GM19193 (cell line): ENCODE measurements at regions not wholly inside any gene's neighbourhood (a gene's known extent, or its start where the extent isn't known, plus 50 kb on each side); places are given as distances from the start of the nearest gene placed in this dataset.

Experiments used
- POLR2A ChIP-seq: IDR thresholded peaks from 4 replicates; pipeline ENCODE4 v1.6.1; 2011; ENCODE audit not compliant: insufficient read depth, insufficient read length; ENCODE audit errors: extremely low read depth

DNA sequence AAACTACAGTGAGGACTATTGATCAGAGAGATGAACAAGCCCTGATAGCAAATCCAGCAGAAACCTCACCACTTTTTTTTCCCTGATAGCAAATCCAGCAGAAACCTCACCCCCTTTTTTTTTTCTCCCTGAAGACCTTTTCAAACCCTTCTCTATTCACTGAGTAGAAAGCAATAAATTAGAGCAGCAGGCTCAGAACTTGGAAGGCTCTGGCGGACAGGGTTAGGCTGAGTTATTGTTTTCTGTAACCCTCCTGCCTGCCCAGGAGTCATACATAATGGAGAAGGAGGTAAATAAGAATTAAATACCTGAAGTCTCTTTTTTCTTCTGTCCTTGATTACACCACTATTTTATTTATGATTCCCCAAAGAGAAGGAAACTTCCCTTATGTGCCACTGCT is 136.3 kb upstream of the SNX2 start:
- TF ChIP-seq POLR2A: no peak

DNA sequence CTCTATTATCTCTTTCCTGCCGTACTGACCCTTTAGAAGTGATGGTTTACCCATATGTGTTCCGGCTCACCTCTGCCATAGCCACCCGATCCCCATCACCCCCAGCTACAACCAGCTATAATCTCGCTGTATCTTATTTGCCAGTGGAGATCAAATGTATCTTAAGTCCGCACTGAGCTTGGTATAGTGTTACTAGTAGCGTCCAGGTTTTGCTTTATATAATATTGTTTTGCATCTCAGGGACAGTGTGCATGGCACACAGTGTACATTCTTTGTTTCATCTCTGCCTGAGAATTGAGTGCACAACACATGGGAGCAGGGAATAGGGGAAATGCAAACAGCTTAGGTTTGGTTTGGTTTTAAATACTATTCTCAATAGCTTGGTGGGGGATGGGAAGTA is 135.8 kb upstream of the SNX2 start:
- no peak for TF ChIP-seq POLR2A

DNA sequence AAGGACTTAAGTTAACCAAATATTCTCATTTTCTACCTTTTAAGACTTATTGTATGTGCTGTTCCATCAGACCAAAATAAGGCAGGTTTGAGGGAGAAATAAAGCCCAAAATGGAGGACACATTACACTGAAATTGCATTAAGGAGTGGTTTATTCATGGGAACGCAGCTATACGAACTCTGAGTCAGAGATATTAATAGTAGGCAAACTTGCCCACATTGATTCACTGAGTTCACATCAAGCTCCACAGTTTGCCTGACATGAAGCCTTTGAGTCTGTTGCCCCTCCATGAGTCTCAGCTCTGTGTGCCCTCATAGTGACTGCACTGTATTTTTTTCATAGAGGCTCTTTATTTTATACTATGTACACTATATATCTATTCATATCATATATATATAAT is 135.0 kb upstream of the SNX2 start:
- no peak for TF ChIP-seq POLR2A

DNA sequence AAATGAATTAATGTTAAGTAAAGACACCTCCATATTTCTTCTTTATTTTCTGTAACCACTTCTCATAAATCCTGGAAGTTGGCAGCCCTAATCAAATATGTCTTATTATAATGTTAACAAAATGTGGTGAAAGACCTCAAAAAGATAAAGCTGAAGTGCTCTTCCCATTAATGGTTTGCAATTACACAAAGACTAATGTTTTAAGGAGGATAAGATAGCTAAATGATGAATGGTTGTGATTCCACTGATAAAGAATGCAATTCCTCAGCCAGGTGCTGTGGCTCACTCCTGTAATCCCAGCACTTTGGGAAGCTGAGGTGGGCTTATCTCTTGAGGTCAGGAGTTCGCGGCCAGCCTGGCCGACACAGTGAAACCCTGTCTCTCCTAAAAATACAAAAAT is 125.8 kb upstream of the SNX2 start:
- TF ChIP-seq POLR2A: no peak

DNA sequence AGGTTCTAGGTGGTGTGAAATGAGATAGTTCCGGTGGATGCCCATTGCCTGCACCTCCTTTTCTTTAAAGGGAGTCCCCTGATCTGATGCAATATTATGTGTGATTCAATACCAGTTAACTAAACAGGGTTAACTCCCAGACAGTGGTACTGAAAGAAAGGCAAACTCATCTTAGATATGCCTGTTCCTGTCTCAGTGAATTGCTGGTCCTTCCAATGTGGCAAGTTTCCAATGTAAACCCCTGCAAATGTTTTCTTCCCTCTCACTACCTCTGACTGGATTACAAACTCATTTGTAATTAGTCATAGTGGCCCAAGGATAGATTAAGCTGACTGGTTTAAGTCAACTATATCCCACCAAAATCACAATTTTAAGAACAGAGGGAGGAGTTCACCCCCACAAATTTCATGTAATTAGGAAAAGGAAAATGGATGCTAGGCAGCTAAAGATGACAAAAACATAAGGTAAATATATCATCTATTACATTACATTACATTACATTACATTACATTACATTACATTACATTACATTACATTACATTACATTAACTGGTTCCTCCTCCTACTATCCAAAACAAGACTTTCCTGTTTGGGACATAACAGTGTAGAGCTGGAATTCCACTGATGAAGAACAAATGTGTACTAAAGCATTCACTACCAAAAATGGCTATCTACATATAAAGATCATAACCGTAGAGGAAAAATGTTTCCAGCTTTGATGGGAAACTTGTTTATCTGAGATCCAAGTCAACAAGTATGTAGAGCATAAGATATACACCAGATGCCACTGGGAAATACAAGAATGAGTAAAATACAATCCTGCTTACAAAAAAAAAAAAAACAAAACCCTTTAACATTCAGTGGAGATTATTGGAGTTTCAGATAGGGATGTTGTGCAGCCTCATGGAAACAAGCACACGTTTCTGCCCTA is 121.5 kb upstream of the SNX2 start:
- TF ChIP-seq POLR2A: no peak

DNA sequence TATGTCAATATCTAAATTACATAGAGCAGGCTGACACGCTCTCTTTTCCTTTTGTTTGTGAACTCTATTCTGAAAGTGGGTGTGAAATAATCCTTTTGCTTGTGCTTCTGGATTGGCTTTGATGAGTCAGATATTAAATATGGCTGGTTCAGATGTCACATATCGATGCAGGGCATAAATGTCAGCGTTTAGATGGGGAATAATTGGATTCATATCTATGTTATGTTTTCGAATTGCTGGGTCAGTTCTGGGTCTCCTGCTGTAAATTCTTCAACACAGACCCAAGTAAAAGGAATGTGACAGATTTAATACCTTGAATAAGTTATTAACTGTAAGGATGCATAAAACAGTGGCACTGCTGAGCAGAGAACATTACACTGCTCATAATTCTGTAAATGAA is 118.7 kb upstream of the SNX2 start:
- TF ChIP-seq POLR2A: no peak

DNA sequence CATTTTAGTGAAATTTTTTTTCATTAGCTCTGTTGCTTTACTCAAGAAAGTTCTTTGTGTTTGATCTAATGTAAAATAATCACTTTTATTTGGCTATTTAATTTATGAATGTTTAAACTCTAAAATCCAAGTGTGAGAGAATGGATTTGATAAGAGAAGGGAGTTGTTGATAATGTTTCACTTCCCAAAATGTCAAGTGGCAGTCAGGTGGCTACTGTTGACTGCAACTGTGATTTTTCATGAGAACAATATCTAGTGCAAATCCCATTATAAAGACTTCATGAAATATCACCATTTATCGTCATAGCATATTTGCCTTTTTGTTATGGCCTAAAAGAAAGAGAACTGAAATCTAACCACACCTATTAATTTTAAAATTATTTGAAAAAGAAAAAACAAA is 118.3 kb upstream of the SNX2 start:
- no peak for TF ChIP-seq POLR2A

DNA sequence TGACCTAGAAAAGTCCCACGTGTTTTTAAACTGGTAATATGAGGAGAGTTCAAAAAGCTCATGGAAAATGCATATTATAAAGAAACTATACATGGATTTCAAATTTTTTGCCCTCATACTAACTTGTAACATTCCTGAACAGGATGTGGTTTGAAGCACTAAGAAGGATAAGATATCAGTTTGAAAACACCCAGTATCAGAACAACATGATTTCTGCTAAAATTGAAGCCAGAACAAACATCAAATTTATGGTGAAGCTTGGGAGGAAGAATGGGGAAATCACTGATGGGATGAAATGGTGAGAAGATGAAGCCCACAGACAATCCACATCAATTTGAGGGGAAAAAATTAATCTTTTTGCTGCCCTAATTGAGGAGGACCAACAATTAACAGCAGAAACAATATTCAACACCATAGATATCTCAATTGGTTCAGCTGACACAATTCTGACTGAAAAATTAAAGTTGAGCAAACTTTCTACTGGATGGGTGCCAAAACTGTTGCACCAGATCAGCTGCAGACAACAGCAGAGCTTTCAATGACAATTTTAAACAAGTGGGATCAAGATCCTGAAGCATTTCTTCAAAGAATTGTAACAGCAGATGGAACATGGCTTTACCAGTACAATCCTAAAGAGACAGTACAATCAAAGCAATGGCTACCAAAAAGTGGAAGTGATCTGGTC is 113.2 kb upstream of the SNX2 start:
- no peak for TF ChIP-seq POLR2A

DNA sequence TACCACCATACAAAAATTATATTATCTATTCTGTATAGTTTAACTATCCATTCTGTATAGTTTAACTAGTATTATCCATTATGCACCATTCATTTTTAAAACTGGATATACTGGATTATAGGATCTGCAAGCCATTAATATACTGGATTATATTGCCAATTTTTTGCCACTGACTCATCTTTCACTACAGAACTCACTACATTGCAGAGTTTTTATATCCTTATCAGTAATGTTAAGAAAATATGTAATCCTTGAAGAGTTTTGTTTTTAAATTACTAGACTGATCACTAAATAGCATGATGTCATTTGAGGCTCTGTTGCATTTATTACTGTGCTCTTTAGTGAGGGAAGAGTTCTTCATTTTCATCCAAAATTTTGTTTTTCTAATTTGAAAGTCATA is 109.8 kb upstream of the SNX2 start:
- TF ChIP-seq POLR2A: no peak

DNA sequence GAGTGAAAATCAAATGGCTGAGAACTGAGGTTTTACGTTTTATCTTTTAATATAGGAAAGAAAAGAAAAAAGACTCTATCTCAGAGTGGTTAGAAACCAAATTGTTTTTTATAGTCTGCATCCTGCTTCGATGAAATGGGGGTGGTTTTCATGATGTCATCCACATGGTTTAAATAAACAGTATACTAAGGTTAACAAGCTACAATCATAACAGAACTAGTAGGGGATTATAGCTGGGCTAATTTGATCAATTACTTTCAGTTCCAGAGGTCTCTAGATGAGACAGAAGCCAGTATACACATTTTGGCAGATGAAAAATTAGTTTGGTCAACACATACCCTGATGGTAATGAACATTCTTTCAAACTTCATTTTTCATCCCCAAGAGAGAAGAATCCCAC is 106.3 kb upstream of the SNX2 start:
- TF ChIP-seq POLR2A: no peak

DNA sequence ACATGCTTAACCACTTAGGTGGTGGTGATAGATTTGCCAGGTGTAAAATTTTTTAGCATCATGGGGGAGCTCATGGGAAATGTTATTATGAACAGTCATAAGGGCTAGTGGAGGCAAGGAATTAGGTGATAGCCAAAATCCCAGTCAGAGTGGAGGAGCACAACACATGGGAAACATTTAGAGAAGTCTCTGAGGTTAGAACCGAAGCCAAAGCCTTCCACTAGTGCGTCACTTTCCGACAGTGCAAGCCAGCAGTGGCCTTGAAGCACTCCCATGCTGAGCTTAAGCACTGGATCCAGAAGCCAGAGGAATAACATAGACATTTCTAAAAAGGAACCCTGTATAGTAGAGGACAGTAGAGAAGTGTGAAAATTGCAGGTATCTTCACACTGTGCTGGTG is 101.5 kb upstream of the SNX2 start:
- TF ChIP-seq POLR2A: no peak

DNA sequence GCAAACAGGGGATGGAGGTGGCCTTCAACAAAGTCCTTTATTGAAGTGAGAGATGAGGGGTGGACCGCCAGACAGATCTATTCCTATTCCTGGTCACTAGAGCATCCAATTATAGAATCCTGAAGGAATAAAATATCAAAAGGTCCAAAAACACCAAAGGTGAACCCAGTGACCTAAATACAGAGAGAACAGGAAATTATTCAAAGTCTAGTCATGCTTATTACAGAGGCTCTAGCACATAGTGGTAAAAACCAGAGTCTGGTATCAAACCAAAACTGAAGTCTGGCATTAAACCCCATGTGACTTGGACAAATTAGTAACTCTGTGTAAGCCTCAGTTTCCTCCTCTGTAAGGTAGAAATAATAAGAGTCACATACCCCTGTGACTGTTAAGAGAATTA is 100.5 kb upstream of the SNX2 start:
- no peak for TF ChIP-seq POLR2A

DNA sequence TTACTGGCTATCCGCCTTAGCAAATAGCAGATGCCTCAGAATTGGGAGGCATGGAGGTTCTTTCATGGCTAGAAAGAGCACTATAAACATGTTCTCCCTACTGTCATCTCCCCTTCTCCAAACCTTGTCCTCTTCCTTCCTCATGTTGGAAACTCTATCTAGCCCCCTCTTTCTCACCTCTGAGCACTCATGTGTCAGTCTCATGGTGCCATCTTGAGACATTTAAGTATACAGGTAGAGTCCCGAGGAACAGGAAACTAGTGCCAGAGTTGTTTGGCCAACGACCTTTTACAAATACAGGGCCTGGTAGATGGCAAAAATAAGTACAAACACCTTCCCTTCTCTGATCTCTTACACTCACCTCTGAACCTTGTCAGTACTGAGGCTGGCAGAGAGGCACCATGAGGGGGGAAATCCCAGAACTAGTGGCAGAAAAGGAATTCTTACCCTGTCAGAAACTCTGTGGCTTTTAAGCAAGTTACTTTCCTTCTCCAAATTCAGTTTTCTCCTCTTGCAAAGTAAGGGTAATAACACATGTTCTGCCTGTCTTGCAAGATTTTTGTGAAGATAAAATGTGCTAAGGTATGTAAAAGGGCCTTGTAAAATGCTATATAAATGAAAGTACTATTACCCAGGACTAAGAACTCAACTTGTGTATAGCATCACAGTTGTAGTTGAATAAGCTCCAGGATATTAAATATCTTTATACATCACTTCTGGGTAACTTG is 94.1 kb upstream of the SNX2 start:
- TF ChIP-seq POLR2A: no peak

DNA sequence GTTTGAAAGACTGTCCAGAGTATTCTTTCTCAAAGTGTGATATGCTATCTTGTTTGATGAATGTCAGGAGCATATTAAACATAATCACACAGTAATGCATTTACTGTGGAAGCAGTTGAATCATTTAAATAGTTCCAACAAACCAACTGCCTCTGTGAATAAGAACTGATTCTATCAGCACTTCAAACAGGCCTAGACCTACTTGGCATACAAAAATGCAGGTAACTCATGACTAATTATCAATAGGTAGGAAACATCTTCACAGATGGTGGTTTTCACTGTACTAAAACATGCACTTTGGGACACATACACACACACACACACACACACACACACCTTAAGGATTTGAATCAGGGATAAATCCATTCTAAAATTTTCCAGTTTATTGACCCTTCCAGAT is 91.2 kb upstream of the SNX2 start:
- TF ChIP-seq POLR2A: no peak

DNA sequence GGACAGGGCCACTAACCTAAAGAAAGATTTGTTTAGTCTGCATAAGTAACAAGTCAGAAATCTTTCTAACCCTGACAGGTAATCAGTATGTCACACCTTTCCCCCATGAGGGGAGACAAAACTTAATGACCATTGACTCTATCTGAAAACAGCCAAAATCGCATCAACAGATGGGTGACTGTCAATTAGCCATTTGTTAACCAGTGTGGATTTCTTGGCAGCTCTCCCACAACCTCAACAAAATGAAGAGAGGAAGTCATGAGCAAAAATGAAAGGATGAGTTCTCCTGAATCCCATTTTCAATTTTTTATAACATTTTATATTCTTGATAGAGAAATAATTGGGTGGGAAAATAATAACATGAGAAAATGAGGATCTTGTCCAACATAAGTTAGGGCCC is 84.6 kb upstream of the SNX2 start:
- TF ChIP-seq POLR2A: no peak
